Mucosa of gallbladder (tissue), 1 donor: ENCODE measurements at regions not wholly inside any gene's neighbourhood (a gene's known extent, or its start where the extent isn't known, plus 50 kb on each side); places are given as distances from the start of the nearest gene placed in this dataset.
"Not testable (repeated sequence)": the region's sequence is repeated elsewhere in the genome, so short reads cannot be mapped to it uniquely, and the experiment has no call there.

Experiments
- DNase-seq: peaks from one replicate; pipeline ENCODE4 v3.0.0-alpha.2; 2020; ENCODE audit warnings: low spot score
- donor health status: DM: no; HTN: no; CAD: no.

- DNase-seq = no peak
Observed at GRCh38 chr11:80718611-80719291, 1277.9 kb upstream of the TENM4 start.

- no peak for DNase-seq
Observed at GRCh38 chr11:80702264-80702663, 1261.4 kb upstream of the TENM4 start.

GRCh38 chr11:80700386-80700785 is 1259.6 kb upstream of the TENM4 start:
- no peak for DNase-seq

- DNase-seq = not testable (repeated sequence)
Observed at GRCh38 chr11:80699406-80700177, 1258.8 kb upstream of the TENM4 start.

- no peak for DNase-seq
Observed at GRCh38 chr11:80698637-80699036, 1257.8 kb upstream of the TENM4 start.

- DNase-seq = no peak
Observed at GRCh38 chr11:80694385-80694784, 1253.6 kb upstream of the TENM4 start.

GRCh38 chr11:80687941-80688340 is 1247.1 kb upstream of the TENM4 start:
- no peak for DNase-seq

GRCh38 chr11:80686889-80687288 is 1246.1 kb upstream of the TENM4 start:
- DNase-seq = no peak

- DNase-seq = no peak
Observed at GRCh38 chr11:80673566-80673965, 1232.7 kb upstream of the TENM4 start.

- no peak for DNase-seq
Observed at GRCh38 chr11:80669620-80670019, 1228.8 kb upstream of the TENM4 start.

GRCh38 chr11:80668039-80668438 is 1227.2 kb upstream of the TENM4 start:
- DNase-seq = no peak

GRCh38 chr11:80655834-80656233 is 1215.0 kb upstream of the TENM4 start:
- no peak for DNase-seq

GRCh38 chr11:80650966-80651365 is 1210.1 kb upstream of the TENM4 start:
- no peak for DNase-seq

GRCh38 chr11:80649186-80649585 is 1208.4 kb upstream of the TENM4 start:
- DNase-seq = no peak

GRCh38 chr11:80638296-80638695 is 1197.5 kb upstream of the TENM4 start:
- DNase-seq = no peak

GRCh38 chr11:80637571-80637970 is 1196.7 kb upstream of the TENM4 start:
- no peak for DNase-seq

GRCh38 chr11:80636999-80637398 is 1196.2 kb upstream of the TENM4 start:
- no peak for DNase-seq

- DNase-seq = no peak
Observed at GRCh38 chr11:80635178-80635577, 1194.3 kb upstream of the TENM4 start.

GRCh38 chr11:80632691-80633090 is 1191.9 kb upstream of the TENM4 start:
- DNase-seq = no peak

- no peak for DNase-seq
Observed at GRCh38 chr11:80632156-80632555, 1191.3 kb upstream of the TENM4 start.

- no peak for DNase-seq
Observed at GRCh38 chr11:80629466-80629865, 1188.6 kb upstream of the TENM4 start.

- DNase-seq = no peak
Observed at GRCh38 chr11:80627364-80627763, 1186.5 kb upstream of the TENM4 start.

GRCh38 chr11:80626721-80627120 is 1185.9 kb upstream of the TENM4 start:
- no peak for DNase-seq
